LNCAP (cell line): ENCODE measurements at regions not wholly inside any gene's neighbourhood (a gene's known extent, or its start where the extent isn't known, plus 50 kb on each side); places are given as distances from the start of the nearest gene placed in this dataset.

Experiments
- CTCF ChIP-seq: fragments of 450-650 bp; IDR thresholded peaks from 2 replicates; pipeline ENCODE4 v1.5.1; 2017; ENCODE audit warnings: mild to moderate bottlenecking

- no peak for TF ChIP-seq CTCF
Measured at GRCh38 chr4:187436251-187436650, 559.3 kb upstream of the ZFP42 start.

GRCh38 chr4:187444061-187444460 lies 551.5 kb upstream of the ZFP42 start:
- no peak for TF ChIP-seq CTCF

GRCh38 chr4:187449702-187450101 lies 545.9 kb upstream of the ZFP42 start:
- no peak for TF ChIP-seq CTCF

- TF ChIP-seq CTCF: no peak
Measured at GRCh38 chr4:187451776-187452175, 543.8 kb upstream of the ZFP42 start.

GRCh38 chr4:187460016-187460415 lies 535.6 kb upstream of the ZFP42 start:
- no peak for TF ChIP-seq CTCF

GRCh38 chr4:187464573-187464972 lies 531.0 kb upstream of the ZFP42 start:
- no peak for TF ChIP-seq CTCF

GRCh38 chr4:187467224-187467623 lies 528.3 kb upstream of the ZFP42 start:
- no peak for TF ChIP-seq CTCF

GRCh38 chr4:187469627-187470026 lies 525.9 kb upstream of the ZFP42 start:
- TF ChIP-seq CTCF: no peak
